ENCODE measurements at regions not wholly inside any gene's neighbourhood (a gene's known extent, or its start where the extent isn't known, plus 50 kb on each side); places are given as distances from the start of the nearest gene placed in this dataset.
"Not testable (repeated sequence)": the region's sequence is repeated elsewhere in the genome, so short reads cannot be mapped to it uniquely, and the experiment has no call there.

DNA sequence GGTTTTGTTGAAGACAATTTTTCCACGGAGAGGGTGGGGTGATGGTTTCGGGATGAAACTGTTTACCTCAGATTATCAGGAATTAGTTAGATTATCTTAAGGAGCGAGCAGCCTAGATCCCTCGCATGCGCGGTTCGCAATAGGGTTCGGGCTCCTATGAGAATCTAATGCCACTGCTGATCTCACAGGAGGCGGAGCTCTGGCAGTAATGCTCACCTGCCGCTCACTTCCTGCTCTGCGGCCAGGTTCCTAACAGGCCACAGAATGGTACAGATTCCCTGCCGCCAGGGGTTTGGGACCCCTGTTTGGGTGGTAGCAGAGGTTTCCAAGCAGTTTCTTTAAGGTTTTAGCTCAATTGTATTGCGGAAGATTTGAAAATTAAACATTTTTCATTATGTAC is 439.8 kb upstream of the OR4E1 start:
- Histone ChIP-seq H3K4me3 (no peak overlapping the region), H3K4me1 (replicated peaks in 1 of 2) (no peaks in the 10 kb centered on the region), H3K27ac (no peak overlapping the region)
- no peak for ATAC-seq (replicated peaks in 6 of 8)
- 20 to 99% (median 91%) methylated on average over 1 to 12 of the region's 13 CpGs; no CpG with 5 or more reads in 2 of the 10 experiments for WGBS, 10 experiments
- in situ Hi-C loops (cut with MboI; ENCODE audit: low pct_unique_long_range_greater_than_20kb in 2 of 9, low sequenced_read_pairs in 9 of 9, unreplicated experiment in 9 of 9) = no loop called here

DNA sequence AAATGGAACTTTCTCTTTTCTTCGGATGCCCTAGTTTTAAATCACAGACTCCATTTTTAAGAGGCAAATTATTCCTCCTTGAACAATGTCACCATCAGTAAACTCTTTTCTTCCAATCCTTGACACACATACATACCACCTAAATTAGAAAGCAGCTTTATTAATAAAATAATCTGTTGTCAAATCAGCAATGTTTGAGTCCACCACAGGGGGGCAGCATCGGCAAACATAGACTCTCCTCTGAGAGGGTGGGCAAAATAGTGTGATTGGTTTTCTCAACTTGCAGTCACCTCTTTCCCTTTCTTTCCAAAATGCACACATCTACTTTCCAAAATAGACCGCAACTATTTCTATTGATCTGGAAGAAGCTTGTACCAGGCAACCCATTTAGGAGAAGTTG is 438.4 kb upstream of the OR4E1 start:
- H3K27ac ChIP-seq = no peak overlapping the region
- H3K4me1 ChIP-seq (replicated peaks in 1 of 2) = no peaks in the 10 kb centered on the region
- H3K4me3 ChIP-seq = no peak overlapping the region
- ATAC-seq (replicated peaks in 6 of 8) = peak in 2 of 8 experiments; percentile 39 to 44
- in situ Hi-C loops (cut with MboI; ENCODE audit: low pct_unique_long_range_greater_than_20kb in 2 of 9, low sequenced_read_pairs in 9 of 9, unreplicated experiment in 9 of 9) = no loop called here
- 0 to 74% (median 56%) methylated on average over 1 to 3 of the region's 3 CpGs; no CpG with 5 or more reads in 2 of the 10 experiments for WGBS, 10 experiments

DNA sequence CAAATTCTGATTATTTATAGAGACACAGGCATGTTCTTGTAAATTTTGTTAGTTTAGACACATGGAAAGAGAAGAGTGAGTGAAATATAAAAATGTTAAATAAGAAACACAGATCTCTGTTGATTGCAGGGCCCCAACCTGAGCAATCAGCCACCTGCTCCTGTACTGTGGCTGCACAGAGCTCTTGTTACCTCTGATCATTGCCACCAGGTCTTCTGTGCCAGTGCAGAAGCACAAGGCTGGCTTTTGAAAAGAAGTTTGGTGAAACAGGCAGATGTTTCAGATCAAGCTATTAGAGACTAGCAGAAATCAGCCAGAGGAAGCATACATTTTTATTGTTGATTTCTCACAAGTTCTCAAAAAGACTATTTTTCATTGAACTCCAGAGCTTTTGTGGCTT is 434.1 kb upstream of the OR4E1 start:
- no peak overlapping the region for H3K4me3 ChIP-seq
- H3K4me1 ChIP-seq (replicated peaks in 1 of 2) = no peaks in the 10 kb centered on the region
- in situ Hi-C loops (cut with MboI; ENCODE audit: low pct_unique_long_range_greater_than_20kb in 2 of 9, low sequenced_read_pairs in 9 of 9, unreplicated experiment in 9 of 9) = no loop called here
- no peak for ATAC-seq (replicated peaks in 6 of 8)
- no peak overlapping the region for H3K27ac ChIP-seq

DNA sequence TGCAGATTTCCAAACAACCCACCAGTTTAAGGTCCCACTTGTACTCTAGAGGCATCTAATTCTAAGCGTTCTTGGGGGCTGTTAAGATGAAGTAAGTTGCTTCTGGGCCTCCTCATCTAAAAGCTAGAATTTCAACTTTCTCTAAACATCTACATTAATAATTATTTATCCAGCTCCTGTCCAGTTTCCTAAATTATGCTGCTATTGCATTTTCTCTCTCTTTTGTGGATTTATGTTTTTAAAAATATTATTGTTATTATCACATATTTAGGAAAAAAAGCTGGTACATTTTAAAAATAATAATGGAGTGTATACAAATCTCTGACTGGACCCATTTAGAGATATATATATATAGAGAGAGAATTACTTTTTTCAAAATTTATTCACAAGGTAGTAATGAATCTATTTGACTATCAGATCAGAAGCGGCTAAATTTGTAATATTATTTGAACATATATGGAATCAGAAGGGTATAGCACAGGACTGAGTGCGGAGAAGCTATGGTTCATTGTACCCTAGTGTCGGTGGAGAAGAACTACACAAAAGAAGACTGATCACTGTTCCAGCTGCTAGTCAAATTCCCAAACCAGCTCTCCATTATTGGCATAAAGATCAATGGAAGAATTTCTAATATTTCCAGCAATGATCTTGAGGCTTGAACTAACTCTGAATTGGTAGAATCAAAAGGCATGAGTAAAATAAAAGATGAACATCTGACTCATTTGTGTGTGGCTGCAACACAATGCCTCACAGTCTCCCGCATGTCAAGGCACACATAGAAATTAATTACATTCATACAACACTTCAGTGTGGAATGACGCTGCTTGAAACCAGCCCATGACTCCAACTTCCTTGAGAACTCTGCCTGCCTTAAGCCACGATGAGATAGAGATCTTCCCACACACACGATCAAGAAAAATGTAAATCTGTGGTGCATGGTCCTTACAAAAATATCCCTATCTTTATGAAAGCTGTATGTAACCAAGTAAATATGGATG is 433.4 kb upstream of the OR4E1 start:
- in situ Hi-C loops (cut with MboI; ENCODE audit: low pct_unique_long_range_greater_than_20kb in 2 of 9, low sequenced_read_pairs in 9 of 9, unreplicated experiment in 9 of 9) = no loop called here
- peak in 3 of 8 experiments; percentile 27 to 78 (median 70) for ATAC-seq (replicated peaks in 6 of 8)
- Histone ChIP-seq H3K4me1 (replicated peaks in 1 of 2) (no peaks in the 10 kb centered on the region), H3K27ac (no peak overlapping the region), H3K4me3 (no peak overlapping the region)
- WGBS, 10 experiments = 35 to 93% (median 80%) methylated on average over 3 to 8 of the region's 8 CpGs; no CpG with 5 or more reads in 1 of the 10 experiments

DNA sequence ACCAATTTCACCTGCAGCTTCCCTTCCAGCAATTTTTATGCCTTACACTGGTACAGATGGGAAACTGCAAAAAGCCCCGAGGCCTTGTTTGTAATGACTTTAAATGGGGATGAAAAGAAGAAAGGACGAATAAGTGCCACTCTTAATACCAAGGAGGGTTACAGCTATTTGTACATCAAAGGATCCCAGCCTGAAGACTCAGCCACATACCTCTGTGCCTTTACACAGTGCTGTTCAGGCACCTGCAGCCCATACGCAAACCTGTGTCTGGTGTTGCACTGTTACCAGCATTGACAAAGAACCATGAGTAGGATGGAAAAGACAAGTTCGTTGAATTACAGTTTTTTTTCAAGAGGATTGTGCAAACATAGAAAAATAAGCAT is 432.0 kb upstream of the OR4E1 start:
- 20 to 88% (median 76%) methylated on average over 1 to 4 of the region's 4 CpGs; no CpG with 5 or more reads in 2 of the 10 experiments for WGBS, 10 experiments
- Histone ChIP-seq H3K27ac (no peak overlapping the region), H3K4me3 (no peak overlapping the region), H3K4me1 (replicated peaks in 1 of 2) (no peaks in the 10 kb centered on the region)
- ATAC-seq (replicated peaks in 6 of 8) = no peak
- in situ Hi-C loops (cut with MboI; ENCODE audit: low pct_unique_long_range_greater_than_20kb in 2 of 9, low sequenced_read_pairs in 9 of 9, unreplicated experiment in 9 of 9) = no loop called here

DNA sequence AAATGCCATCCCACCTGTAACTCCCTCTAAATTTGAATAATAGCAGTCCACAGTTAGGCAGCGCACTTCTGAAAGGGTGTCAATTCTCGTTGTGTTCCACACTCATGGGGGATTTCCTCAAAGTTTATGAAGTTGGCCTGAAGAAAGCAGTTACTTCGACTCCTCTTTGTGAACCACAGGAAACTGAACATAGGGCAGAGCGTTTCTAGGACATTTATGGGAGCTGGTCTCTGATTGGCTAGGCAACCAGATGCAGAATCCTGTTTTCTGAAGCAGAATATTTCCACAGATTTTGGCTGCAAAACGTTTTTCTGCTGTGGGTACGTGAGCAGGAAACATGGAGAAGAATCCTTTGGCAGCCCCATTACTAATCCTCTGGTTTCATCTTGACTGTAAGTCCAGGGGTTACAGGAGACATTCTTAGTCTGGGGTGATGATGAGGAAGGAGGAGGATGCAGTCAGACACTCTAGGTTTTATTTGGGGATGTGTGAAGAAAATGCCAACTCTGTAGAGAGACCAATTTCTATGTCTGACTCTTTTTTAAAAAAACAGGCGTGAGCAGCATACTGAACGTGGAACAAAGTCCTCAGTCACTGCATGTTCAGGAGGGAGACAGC is 431.5 kb upstream of the OR4E1 start:
- WGBS, 10 experiments = 0 to 93% (median 55%) methylated on average over 1 to 7 of the region's 8 CpGs
- in situ Hi-C loops (cut with MboI; ENCODE audit: low pct_unique_long_range_greater_than_20kb in 2 of 9, low sequenced_read_pairs in 9 of 9, unreplicated experiment in 9 of 9) = no loop called here
- no peak overlapping the region for H3K27ac ChIP-seq
- no peaks in the 10 kb centered on the region for H3K4me1 ChIP-seq (replicated peaks in 1 of 2)
- no peak overlapping the region for H3K4me3 ChIP-seq
- no peak for ATAC-seq (replicated peaks in 6 of 8)

DNA sequence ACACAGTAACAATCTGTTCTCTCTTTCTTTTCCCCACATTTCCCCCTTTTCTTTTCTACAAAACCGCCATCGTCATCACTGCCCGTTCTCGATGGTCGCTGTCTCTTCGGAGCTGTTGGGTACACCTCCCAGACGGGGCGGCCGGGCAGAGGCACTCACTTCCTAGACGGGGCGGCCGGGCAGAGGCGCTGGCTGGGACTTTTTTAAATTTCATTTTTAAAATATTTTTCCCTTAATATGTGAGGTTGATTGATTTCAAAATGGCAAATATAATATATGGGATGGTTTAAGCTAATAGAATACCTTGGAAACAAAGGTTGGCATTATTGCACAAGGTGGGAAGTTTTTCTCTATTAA is 427.1 kb upstream of the OR4E1 start:
- in situ Hi-C loops (cut with MboI; ENCODE audit: low pct_unique_long_range_greater_than_20kb in 2 of 9, low sequenced_read_pairs in 9 of 9, unreplicated experiment in 9 of 9); H3K4me3 ChIP-seq; ATAC-seq (replicated peaks in 6 of 8); H3K4me1 ChIP-seq (replicated peaks in 1 of 2); H3K27ac ChIP-seq: not testable (repeated sequence)
- WGBS, 10 experiments = 42 to 100% (median 93%) methylated on average over 1 to 13 of the region's 13 CpGs; no CpG with 5 or more reads in 2 of the 10 experiments

DNA sequence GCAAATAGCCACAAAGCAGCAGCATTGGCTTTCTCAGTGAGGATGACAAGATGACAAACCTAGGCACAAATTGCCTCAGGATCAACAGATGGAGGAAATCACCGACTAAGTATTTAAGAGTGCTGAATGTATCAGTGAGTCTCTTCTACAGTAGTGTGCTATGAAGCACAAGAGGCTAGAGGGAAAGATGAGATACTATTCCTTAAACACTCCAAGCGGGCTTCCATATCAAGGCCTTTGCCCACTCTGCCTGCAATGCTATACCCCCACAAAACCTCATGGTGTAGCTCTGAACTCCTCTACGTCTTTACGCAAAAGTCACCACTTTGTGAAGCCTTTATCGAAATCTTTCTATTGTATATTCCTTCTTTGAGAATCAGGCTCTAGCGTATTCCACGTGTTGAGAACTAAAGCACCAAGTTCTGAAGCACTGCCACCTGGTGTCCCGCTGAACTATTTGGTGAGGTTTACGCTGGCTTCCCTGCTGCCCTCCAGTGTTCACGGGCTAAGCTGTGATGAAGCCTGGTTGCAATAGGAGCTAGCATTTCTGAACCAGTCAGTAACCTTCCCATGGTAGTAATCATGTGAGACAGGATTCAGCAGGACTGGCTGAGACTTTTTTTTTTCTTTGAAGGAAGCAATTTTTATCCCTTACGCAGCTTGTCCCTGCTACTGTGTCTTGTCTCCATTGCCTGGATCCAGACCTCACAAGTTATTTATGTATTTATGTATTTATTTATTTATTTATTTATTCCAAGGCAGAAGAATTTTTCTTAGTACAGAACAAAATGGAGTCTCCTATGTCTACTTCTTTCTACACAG is 426.5 kb upstream of the OR4E1 start:
- in situ Hi-C loops (cut with MboI; ENCODE audit: low pct_unique_long_range_greater_than_20kb in 2 of 9, low sequenced_read_pairs in 9 of 9, unreplicated experiment in 9 of 9) = no loop called here
- peak; percentile 95 to 100 (median 99) for ATAC-seq (replicated peaks in 6 of 8)
- Histone ChIP-seq H3K4me3 (no peak overlapping the region), H3K27ac (no peak overlapping the region), H3K4me1 (replicated peaks in 1 of 2) (no peaks in the 10 kb centered on the region)
- WGBS, 10 experiments = 15 to 80% (median 60%) methylated on average over 3 to 9 of the region's 11 CpGs; no CpG with 5 or more reads in 2 of the 10 experiments

DNA sequence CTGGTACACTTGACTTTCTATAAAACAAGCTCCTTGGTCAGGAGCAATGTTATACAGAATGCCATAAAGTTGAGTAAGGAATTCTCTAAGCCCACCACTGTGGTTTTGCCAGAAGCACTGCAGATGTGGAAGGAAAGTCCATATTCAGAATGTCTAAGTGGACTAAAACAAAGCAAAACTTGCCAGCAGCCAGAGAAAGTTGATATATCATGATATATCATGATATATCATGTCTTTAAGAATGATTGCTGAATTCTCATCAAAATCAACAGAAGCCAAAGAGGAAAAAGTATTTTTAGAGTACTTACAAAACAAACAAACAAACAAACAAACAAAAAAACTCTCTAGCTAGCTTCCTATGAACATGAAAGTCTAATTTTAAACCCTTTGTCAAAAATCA is 424.8 kb upstream of the OR4E1 start:
- in situ Hi-C loops (cut with MboI; ENCODE audit: low pct_unique_long_range_greater_than_20kb in 2 of 9, low sequenced_read_pairs in 9 of 9, unreplicated experiment in 9 of 9) = no loop called here
- no peak overlapping the region for H3K4me3 ChIP-seq
- H3K4me1 ChIP-seq (replicated peaks in 1 of 2) = no peaks in the 10 kb centered on the region
- no peak for ATAC-seq (replicated peaks in 6 of 8)
- H3K27ac ChIP-seq = no peak overlapping the region

DNA sequence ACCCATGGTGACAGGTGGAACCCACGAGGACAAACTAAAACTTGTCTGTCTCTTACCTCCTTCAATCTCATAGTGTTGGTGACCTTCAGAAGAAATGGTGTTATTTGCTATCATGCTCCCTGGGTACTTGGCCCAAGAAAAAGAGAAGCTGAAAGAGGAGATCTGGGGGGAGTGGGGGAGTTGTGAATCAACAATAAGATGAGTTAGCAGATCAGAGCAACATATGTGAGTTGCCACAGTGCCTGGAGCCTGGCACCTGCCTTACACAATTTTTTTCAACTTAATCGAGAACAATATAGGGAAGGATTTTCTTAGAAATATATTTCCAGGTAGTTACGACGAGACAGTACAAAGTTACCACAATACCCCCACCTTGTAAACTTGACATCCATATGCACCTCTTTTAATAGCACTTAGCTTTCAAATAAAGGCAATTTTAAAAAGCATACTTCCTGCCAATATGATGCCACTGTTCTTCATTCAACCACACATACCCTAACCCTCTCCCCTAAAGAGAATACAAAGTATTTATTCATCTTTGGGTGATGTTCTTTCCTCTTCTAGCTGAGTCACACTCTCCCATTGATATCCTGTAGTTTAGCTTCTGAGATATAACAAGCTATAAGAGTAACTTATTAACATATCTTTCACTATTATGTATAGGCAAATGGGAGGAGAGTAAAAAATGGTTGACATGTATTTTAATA is 424.1 kb upstream of the OR4E1 start:
- in situ Hi-C loops (cut with MboI; ENCODE audit: low pct_unique_long_range_greater_than_20kb in 2 of 9, low sequenced_read_pairs in 9 of 9, unreplicated experiment in 9 of 9) = no loop called here
- ATAC-seq (replicated peaks in 6 of 8) = no peak
- no peaks in the 10 kb centered on the region for H3K4me1 ChIP-seq (replicated peaks in 1 of 2)
- no peak overlapping the region for H3K27ac ChIP-seq
- 30 to 81% (median 51%) methylated on average over 1 to 4 of the region's 4 CpGs; no CpG with 5 or more reads in 2 of the 10 experiments for WGBS, 10 experiments
- no peak overlapping the region for H3K4me3 ChIP-seq

DNA sequence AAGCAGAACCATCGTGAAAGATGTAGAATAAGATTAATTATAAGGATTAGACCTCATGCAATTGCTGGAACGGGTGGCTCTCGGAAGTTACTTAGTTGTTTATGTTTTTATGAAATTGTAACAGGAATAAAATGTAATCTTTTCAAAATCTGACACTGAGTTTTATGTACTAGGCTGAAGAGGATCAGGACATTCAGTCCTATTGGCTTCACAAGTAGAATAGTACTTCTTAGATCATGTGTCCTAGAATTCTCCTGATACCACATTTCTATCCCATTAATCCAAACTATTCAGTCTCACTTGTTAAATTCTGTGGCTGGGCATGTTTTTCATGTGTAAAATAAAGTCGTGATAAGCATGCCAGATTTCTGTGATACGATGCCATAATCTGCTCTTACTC is 423.5 kb upstream of the OR4E1 start:
- 12 to 100% (median 81%) methylated on average over 1 to 5 of the region's 5 CpGs for WGBS, 10 experiments
- Histone ChIP-seq H3K27ac (no peak overlapping the region), H3K4me1 (replicated peaks in 1 of 2) (no peaks in the 10 kb centered on the region), H3K4me3 (no peak overlapping the region)
- in situ Hi-C loops (cut with MboI; ENCODE audit: low pct_unique_long_range_greater_than_20kb in 2 of 9, low sequenced_read_pairs in 9 of 9, unreplicated experiment in 9 of 9) = no loop called here
- ATAC-seq (replicated peaks in 6 of 8) = no peak

DNA sequence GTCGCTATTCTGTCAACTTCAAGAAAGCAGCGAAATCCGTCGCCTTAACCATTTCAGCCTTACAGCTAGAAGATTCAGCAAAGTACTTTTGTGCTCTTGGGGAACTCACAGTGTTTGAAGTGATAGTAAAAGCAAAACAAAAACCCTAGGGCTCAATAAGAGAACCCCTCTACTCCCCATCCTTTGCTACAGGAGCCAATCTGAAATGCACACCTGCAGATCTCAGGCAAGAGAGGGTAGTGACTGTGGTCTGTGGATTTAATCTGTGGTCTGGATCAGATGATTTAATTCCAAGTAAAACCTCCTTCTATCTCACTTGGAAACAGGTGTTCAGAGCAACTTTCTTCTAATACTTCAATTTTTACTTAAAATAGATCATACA is 422.9 kb upstream of the OR4E1 start:
- in situ Hi-C loops (cut with MboI; ENCODE audit: low pct_unique_long_range_greater_than_20kb in 2 of 9, low sequenced_read_pairs in 9 of 9, unreplicated experiment in 9 of 9) = no loop called here
- ATAC-seq (replicated peaks in 6 of 8) = no peak
- Histone ChIP-seq H3K27ac (no peak overlapping the region), H3K4me3 (no peak overlapping the region), H3K4me1 (replicated peaks in 1 of 2) (no peaks in the 10 kb centered on the region)
- 20 to 96% (median 73%) methylated on average over 1 to 4 of the region's 4 CpGs; no CpG with 5 or more reads in 3 of the 10 experiments for WGBS, 10 experiments
